ENCODE measurements at regions not wholly inside any gene's neighbourhood (a gene's known extent, or its start where the extent isn't known, plus 50 kb on each side); places are given as distances from the start of the nearest gene placed in this dataset.

- TF ChIP-seq POLR2A (IDR thresholded peaks at IDR 0.05; ENCODE audit: low read length) (no peak), GATA1 (IDR thresholded peaks at IDR 0.05; ENCODE audit: low read depth, low read length) (no peak)
Measured at GRCh38 chr1:234776256-234776875, 166.4 kb upstream of the IRF2BP2 start.
